Endothelial cell of umbilical vein (primary cell): ENCODE measurements at regions not wholly inside any gene's neighbourhood (a gene's known extent, or its start where the extent isn't known, plus 50 kb on each side); places are given as distances from the start of the nearest gene placed in this dataset.

ENCODE experiments used
- BruUV-seq: library from RNA; stranded (reverse); fragments of 400-500 nt; replicated peaks from 2 replicates; lab custom pipeline; 2021; lab: Mats Ljungman, UMichigan
- CTCF ChIA-PET: fragments of 300-600, 350-600 bp; sonication (Branson Sonifier 250); formaldehyde crosslinking; loops from one replicate; lab custom pipeline; 2021; ENCODE audit warnings: antibody characterized with exemption, inconsistent platforms; lab: Charles Lee
- POLR2A ChIA-PET: fragments of 300-600, 350-600 bp; sonication (Branson Sonifier 250); formaldehyde crosslinking; loops from one replicate; lab custom pipeline; 2021; ENCODE audit warnings: antibody characterized with exemption, inconsistent platforms; lab: Charles Lee
- DNase-seq: peaks from one replicate; pipeline ENCODE4 v3.0.0-alpha.2; 2011; ENCODE audit warnings: low read depth, low spot score
- FAIRE-seq: peaks from 2 replicates; lab custom pipeline; 2011; peaks lifted over from hg19 to GRCh38; lab: Jason Lieb, UNC
- H2AFZ ChIP-seq: 2 replicates; pipeline ENCODE4 v1.6.0; 2012; ENCODE audit warnings: low read depth, low read length, control low read depth, inconsistent platforms
- H3K27ac ChIP-seq: 2 replicates; pipeline ENCODE4 v1.5.1; 2011; ENCODE audit warnings: low read depth, mild to moderate bottlenecking, control low read depth, low read length, moderate library complexity; ENCODE audit not compliant: insufficient read depth
- H3K27me3 ChIP-seq, 2 experiments: 2 replicates each; pipeline versions ENCODE4 v1.6.0 to v1.6.1; 2011; ENCODE audit warnings: low read length in 2 of 2, mixed read lengths in 1 of 2; ENCODE audit not compliant: control insufficient read depth in 2 of 2, insufficient read depth in 2 of 2
- H3K36me3 ChIP-seq, 2 experiments: 2 replicates in 1 of 2; 3 replicates in 1 of 2; pipeline ENCODE4 v1.5.1; 2011; ENCODE audit warnings: low read length in 2 of 2, mild to moderate bottlenecking in 1 of 2, moderate library complexity in 1 of 2; ENCODE audit not compliant: control insufficient read depth in 2 of 2, insufficient read depth in 2 of 2; ENCODE audit errors: extremely low read depth in 1 of 2
- H3K4me1 ChIP-seq: 3 replicates; pipeline ENCODE4 v1.5.1; 2011; ENCODE audit warnings: mild to moderate bottlenecking, low read length; ENCODE audit not compliant: control insufficient read depth, insufficient read depth; ENCODE audit errors: extremely low read depth
- H3K4me2 ChIP-seq: 2 replicates; pipeline ENCODE4 v1.6.1; 2011; ENCODE audit warnings: low read length, control low read depth, mixed read lengths; ENCODE audit not compliant: insufficient read depth
- H3K4me3 ChIP-seq, 3 experiments: fragments of 200-600 bp in 1 of 3; sonication (generic), shearing (Covaris generic) in 1 of 3; replicated peaks in 1 of 3; 2 replicates each; pipeline ENCODE4 v1.5.1; 2011 to 2016; ENCODE audit warnings: control low read depth in 3 of 3, low read length in 3 of 3, mild to moderate bottlenecking in 2 of 3, inconsistent platforms in 1 of 3, low read depth in 1 of 3, moderate library complexity in 1 of 3; ENCODE audit not compliant: insufficient read depth in 1 of 3
- H3K79me2 ChIP-seq: 2 replicates; pipeline ENCODE4 v1.6.0; 2012; ENCODE audit warnings: low read length, inconsistent platforms; ENCODE audit not compliant: control insufficient read depth, insufficient read depth
- H3K9ac ChIP-seq: replicated peaks from 2 replicates; pipeline ENCODE3; 2011; ENCODE audit warnings: low read length, control low read depth; ENCODE audit not compliant: insufficient read depth; ENCODE audit errors: extremely low read depth
- H3K9me1 ChIP-seq: replicated peaks from 3 replicates; pipeline ENCODE4 v1.6.0; 2011; ENCODE audit warnings: mild to moderate bottlenecking, low read length; ENCODE audit not compliant: control insufficient read depth, insufficient read depth; ENCODE audit errors: extremely low read depth
- H3K9me3 ChIP-seq: replicated peaks from 2 replicates; pipeline ENCODE4 v1.5.1; 2012; ENCODE audit warnings: low read length, inconsistent platforms; ENCODE audit not compliant: control insufficient read depth, insufficient read depth
- H4K20me1 ChIP-seq: replicated peaks from 2 replicates; pipeline ENCODE3; 2011; ENCODE audit warnings: mild to moderate bottlenecking, low read length; ENCODE audit not compliant: control insufficient read depth, insufficient read depth; ENCODE audit errors: extremely low read depth
- CTCF ChIP-seq, 2 donors: IDR thresholded peaks; 1 replicate in 1 of 2; 2 replicates in 1 of 2; pipeline ENCODE4 v1.5.1; 2011; ENCODE audit warnings: low read length in 2 of 2, mild to moderate bottlenecking in 2 of 2, moderate library complexity in 2 of 2, control low read depth in 1 of 2, inconsistent platforms in 1 of 2, low read depth in 1 of 2; ENCODE audit not compliant: insufficient read depth in 1 of 2; ENCODE audit errors: extremely low read depth in 1 of 2
- EZH2 ChIP-seq: IDR thresholded peaks from 2 replicates; pipeline ENCODE4 v1.6.1; 2012; ENCODE audit warnings: borderline replicate concordance, low read depth, mild to moderate bottlenecking, moderate library complexity, low read length, inconsistent platforms; ENCODE audit not compliant: severe bottlenecking
- FOS ChIP-seq: IDR thresholded peaks from 2 replicates; pipeline ENCODE4 v1.6.1; 2011; ENCODE audit warnings: mild to moderate bottlenecking, low read length, moderate library complexity, borderline replicate concordance; ENCODE audit not compliant: insufficient read depth
- GATA2 ChIP-seq: IDR thresholded peaks from 2 replicates; pipeline ENCODE4 v1.7.0; 2011; ENCODE audit warnings: low read depth, mild to moderate bottlenecking, moderate library complexity, mixed read lengths, low read length; ENCODE audit not compliant: insufficient read length, insufficient read depth
- JUN ChIP-seq: IDR thresholded peaks from 2 replicates; pipeline ENCODE4 v1.6.1; 2011; ENCODE audit warnings: borderline replicate concordance, low read depth; ENCODE audit not compliant: insufficient read length, insufficient read depth
- MYC ChIP-seq: IDR thresholded peaks from one replicate; pipeline ENCODE4 v1.6.1; 2011; ENCODE audit warnings: mild to moderate bottlenecking, low read depth, low read length
- POLR2A ChIP-seq: IDR thresholded peaks from 2 replicates; pipeline ENCODE4 v1.6.1; 2012; ENCODE audit warnings: low read depth, mild to moderate bottlenecking, control low read depth, low read length
- POLR2AphosphoS5 ChIP-seq: IDR thresholded peaks from 2 replicates; pipeline ENCODE4 v1.6.1; 2012; ENCODE audit warnings: low read depth, mild to moderate bottlenecking, control low read depth, low read length, moderate library complexity; ENCODE audit not compliant: insufficient read depth
- dilution Hi-C: fragments of 300-500 bp; cut with MboI; formaldehyde crosslinking; loops from one replicate; pipeline ENCODE4 v1.15.0; 2019; ENCODE audit warnings: low sequenced_read_pairs; ENCODE audit not compliant: extremely low pct_ligation_motif_present
- intact Hi-C: fragments of 100-400 bp; cut with micrococcal nuclease; formaldehyde crosslinking; loops from one replicate; pipeline ENCODE4 v1.10.0; 2022
- TF ChIP-seq, protein P1 (sequence below): IDR thresholded peaks from 2 replicates; pipeline ENCODE4 v1.6.1; 2011; ENCODE audit not compliant: insufficient read depth, insufficient read length

GRCh38 chr13:37984357-37984756 lies 114.8 kb upstream of the TRPC4 start:
- Histone ChIP-seq H2AFZ (no peak overlapping the region), H3K79me2 (no peaks in the 10 kb centered on the region), H3K27me3 (no peaks in the 10 kb centered on the region), H3K4me1 (no peaks in the 10 kb centered on the region), H3K4me3 (no peak overlapping the region), H3K4me2 (no peak overlapping the region), H4K20me1 (no peaks in the 10 kb centered on the region), H3K9me3 (no peaks in the 10 kb centered on the region), H3K9ac (no peak overlapping the region), H3K27ac (no peak overlapping the region), H3K9me1 (no peaks in the 10 kb centered on the region), H3K36me3 (no peaks in the 10 kb centered on the region)
- TF ChIP-seq FOS (no peak), POLR2A (no peak), GATA2 (no peak), EZH2 (no peak), JUN (no peak), MYC (no peak), CTCF (IDR thresholded peaks at IDR 0.05; ENCODE audit: extremely low read depth in 1 of 2, insufficient read depth in 1 of 2, low read depth in 1 of 2, low read length in 2 of 2) (no peak), POLR2AphosphoS5 (no peak)
- TF ChIP-seq, protein P1, sequence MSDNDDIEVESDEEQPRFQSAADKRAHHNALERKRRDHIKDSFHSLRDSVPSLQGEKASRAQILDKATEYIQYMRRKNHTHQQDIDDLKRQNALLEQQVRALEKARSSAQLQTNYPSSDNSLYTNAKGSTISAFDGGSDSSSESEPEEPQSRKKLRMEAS, result no peak
- dilution Hi-C loops (no loop called here), intact Hi-C loops (no loop called here)
- ChIA-PET POLR2A (no interaction called here), CTCF (no interaction called here)
- FAIRE-seq (no peak), DNase-seq (no peak)
- no TSS peak for BruUV-seq
